B cell (primary cell): ENCODE measurements at regions not wholly inside any gene's neighbourhood (a gene's known extent, or its start where the extent isn't known, plus 50 kb on each side); places are given as distances from the start of the nearest gene placed in this dataset.

Experiments used
- EZH2 ChIP-seq: IDR thresholded peaks from 2 replicates; pipeline ENCODE4 v1.6.1; 2012; ENCODE audit warnings: borderline replicate concordance, low read depth, mild to moderate bottlenecking, moderate library complexity, low read length; ENCODE audit not compliant: insufficient read depth, poor library complexity, severe bottlenecking
- TF ChIP-seq, protein P1 (sequence below): fragments of 200-600 bp; IDR thresholded peaks from one replicate; pipeline ENCODE4 v1.8.0; 2022; ENCODE audit warnings: antibody characterized with exemption, mild to moderate bottlenecking

DNA sequence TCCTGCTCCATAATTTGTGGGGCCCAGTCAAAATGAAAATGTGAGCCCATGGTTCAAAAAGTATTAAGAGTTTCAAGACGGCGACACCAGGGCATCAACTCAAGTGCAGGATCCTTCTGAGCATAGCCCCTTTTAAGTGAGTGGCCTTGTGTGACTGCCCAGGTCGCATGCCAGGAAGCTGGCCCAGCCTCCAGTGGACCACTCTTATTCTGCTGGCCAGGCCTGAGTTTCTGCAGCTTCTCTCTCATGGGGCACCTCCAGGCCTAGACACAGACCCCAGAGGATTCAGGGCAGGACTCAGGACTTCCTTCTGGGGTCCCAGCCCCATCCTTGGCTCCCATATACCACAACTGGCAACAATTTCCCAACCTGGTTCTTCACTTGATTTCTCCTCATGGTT lies 83.5 kb upstream of the HAAO start:
- TF ChIP-seq, protein P1, sequence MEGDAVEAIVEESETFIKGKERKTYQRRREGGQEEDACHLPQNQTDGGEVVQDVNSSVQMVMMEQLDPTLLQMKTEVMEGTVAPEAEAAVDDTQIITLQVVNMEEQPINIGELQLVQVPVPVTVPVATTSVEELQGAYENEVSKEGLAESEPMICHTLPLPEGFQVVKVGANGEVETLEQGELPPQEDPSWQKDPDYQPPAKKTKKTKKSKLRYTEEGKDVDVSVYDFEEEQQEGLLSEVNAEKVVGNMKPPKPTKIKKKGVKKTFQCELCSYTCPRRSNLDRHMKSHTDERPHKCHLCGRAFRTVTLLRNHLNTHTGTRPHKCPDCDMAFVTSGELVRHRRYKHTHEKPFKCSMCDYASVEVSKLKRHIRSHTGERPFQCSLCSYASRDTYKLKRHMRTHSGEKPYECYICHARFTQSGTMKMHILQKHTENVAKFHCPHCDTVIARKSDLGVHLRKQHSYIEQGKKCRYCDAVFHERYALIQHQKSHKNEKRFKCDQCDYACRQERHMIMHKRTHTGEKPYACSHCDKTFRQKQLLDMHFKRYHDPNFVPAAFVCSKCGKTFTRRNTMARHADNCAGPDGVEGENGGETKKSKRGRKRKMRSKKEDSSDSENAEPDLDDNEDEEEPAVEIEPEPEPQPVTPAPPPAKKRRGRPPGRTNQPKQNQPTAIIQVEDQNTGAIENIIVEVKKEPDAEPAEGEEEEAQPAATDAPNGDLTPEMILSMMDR: no peak
- no peak for TF ChIP-seq EZH2
